Colonic mucosa (tissue), 4 donors: ENCODE measurements at regions not wholly inside any gene's neighbourhood (a gene's known extent, or its start where the extent isn't known, plus 50 kb on each side); places are given as distances from the start of the nearest gene placed in this dataset.

ENCODE experiments used
- DNase-seq: peaks from one replicate; pipeline ENCODE4 v3.0.0-alpha.2; 2020
- H3K27ac ChIP-seq: fragments of 200-600 bp; one replicate; pipeline ENCODE4 v1.8.0; 2021
- H3K27me3 ChIP-seq: fragments of 200-600 bp; one replicate; pipeline ENCODE4 v1.8.0; 2021
- H3K36me3 ChIP-seq: fragments of 200-600 bp; one replicate; pipeline ENCODE4 v1.8.0; 2021
- H3K4me1 ChIP-seq: fragments of 200-600 bp; one replicate; pipeline ENCODE4 v1.8.0; 2021; ENCODE audit warnings: mild to moderate bottlenecking
- H3K4me3 ChIP-seq: fragments of 200-600 bp; one replicate; pipeline ENCODE4 v1.8.0; 2021
- H3K9ac ChIP-seq, 2 donors: one replicate each; pipeline ENCODE4 v1.7.0; 2013; ENCODE audit warnings: control low read depth in 2 of 2, low read depth in 2 of 2, low read length in 2 of 2
- H3K9me3 ChIP-seq: fragments of 200-600 bp; one replicate; pipeline ENCODE4 v1.8.0; 2021
- CTCF ChIP-seq: fragments of 200-600 bp; IDR thresholded peaks from one replicate; pipeline ENCODE4 v1.8.0; 2022; ENCODE audit warnings: antibody characterized with exemption, mild to moderate bottlenecking
- intact Hi-C: fragments of 100-400 bp; cut with DNase I; formaldehyde crosslinking; loops from one replicate; pipeline ENCODE4 v1.14.1; 2022
- donor health status: healthy.
- donor health status: DM: no; HTN: no; CAD: no.
- donor health status: DM: no; HTN: no; CAD: no.

DNA sequence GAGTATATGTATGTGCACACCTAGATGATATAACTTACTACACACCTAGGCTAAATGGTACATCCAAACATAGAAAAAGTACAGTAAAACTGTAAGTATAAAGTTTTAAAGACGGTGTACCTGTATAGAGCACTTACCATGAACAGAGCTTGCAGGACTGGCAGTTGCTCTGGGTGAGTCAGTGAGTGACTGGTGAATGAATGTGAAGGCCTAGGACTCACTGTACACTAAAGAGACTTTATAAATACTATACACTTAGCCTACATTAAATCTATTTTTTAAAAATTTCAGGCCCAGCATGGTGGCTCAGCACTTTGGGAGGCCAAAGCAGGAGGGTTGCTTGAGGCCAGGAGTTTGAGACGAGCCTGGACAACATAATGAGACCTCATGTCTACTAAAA is 195.3 kb downstream of the FZD1 start:
- intact Hi-C loops = no loop called here
- peaks cover 3% of the 10 kb centered on the region for H3K27me3 ChIP-seq
- H3K4me3 ChIP-seq = no peak overlapping the region
- no peaks in the 10 kb centered on the region for H3K9me3 ChIP-seq
- no peak for DNase-seq
- no peak for TF ChIP-seq CTCF
- H3K27ac ChIP-seq = no peak overlapping the region
- no peaks in the 10 kb centered on the region for H3K4me1 ChIP-seq
- no peak overlapping the region for H3K9ac ChIP-seq
- no peaks in the 10 kb centered on the region for H3K36me3 ChIP-seq

- Histone ChIP-seq H3K9ac (no peak overlapping the region), H3K9me3 (no peaks in the 10 kb centered on the region), H3K4me1 (no peaks in the 10 kb centered on the region), H3K4me3 (no peak overlapping the region), H3K36me3 (no peaks in the 10 kb centered on the region), H3K27me3 (peaks cover 3% of the 10 kb centered on the region), H3K27ac (no peak overlapping the region)
- TF ChIP-seq CTCF = no peak
- intact Hi-C loops = no loop called here
- DNase-seq = no peak
Observed at GRCh38 chr7:91462316-91462715, 198.1 kb downstream of the FZD1 start.

GRCh38 chr7:91463330-91463729 is 199.1 kb downstream of the FZD1 start:
- TF ChIP-seq CTCF = no peak
- H3K9ac ChIP-seq = no peak overlapping the region
- H3K27ac ChIP-seq = no peak overlapping the region
- H3K4me1 ChIP-seq = no peaks in the 10 kb centered on the region
- no peaks in the 10 kb centered on the region for H3K9me3 ChIP-seq
- intact Hi-C loops = no loop called here
- H3K27me3 ChIP-seq = peaks cover 3% of the 10 kb centered on the region
- H3K36me3 ChIP-seq = no peaks in the 10 kb centered on the region
- no peak overlapping the region for H3K4me3 ChIP-seq
- DNase-seq = no peak

GRCh38 chr7:91465595-91466061 is 201.4 kb downstream of the FZD1 start:
- H3K4me3 ChIP-seq = no peak overlapping the region
- no peaks in the 10 kb centered on the region for H3K27me3 ChIP-seq
- no peaks in the 10 kb centered on the region for H3K36me3 ChIP-seq
- no peaks in the 10 kb centered on the region for H3K9me3 ChIP-seq
- no peak overlapping the region for H3K9ac ChIP-seq
- DNase-seq = no peak
- intact Hi-C loops = no loop called here
- no peak for TF ChIP-seq CTCF
- no peaks in the 10 kb centered on the region for H3K4me1 ChIP-seq
- H3K27ac ChIP-seq = no peak overlapping the region

- Histone ChIP-seq H3K9ac (no peak overlapping the region), H3K27ac (no peak overlapping the region), H3K27me3 (no peaks in the 10 kb centered on the region), H3K36me3 (no peaks in the 10 kb centered on the region), H3K4me1 (no peaks in the 10 kb centered on the region), H3K4me3 (no peak overlapping the region), H3K9me3 (no peaks in the 10 kb centered on the region)
- no peak for TF ChIP-seq CTCF
- intact Hi-C loops = no loop called here
- no peak for DNase-seq
Observed at GRCh38 chr7:91468256-91468655, 204.0 kb downstream of the FZD1 start.

DNA sequence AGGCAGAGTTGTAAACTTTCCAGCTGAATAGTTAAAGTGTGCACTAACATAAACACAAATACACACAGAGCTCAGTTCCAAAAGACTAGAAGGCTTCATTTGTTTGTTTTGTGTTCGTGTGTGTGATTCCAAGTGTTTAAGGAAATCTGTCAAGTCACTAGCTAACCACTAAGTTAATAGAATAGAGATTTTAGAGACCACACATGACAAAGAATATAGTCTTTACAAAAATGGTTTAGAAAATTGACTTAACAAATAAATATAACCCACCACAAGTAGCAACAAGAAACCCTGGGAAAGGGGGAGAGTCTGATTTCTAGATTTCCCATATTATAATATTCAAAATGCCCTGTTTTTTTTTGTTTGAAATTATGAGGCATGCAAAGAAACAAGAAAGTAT is 209.4 kb downstream of the FZD1 start:
- no peaks in the 10 kb centered on the region for H3K27me3 ChIP-seq
- intact Hi-C loops = no loop called here
- DNase-seq = no peak
- no peak overlapping the region for H3K9ac ChIP-seq
- no peaks in the 10 kb centered on the region for H3K36me3 ChIP-seq
- no peaks in the 10 kb centered on the region for H3K4me1 ChIP-seq
- no peak overlapping the region for H3K4me3 ChIP-seq
- no peak overlapping the region for H3K27ac ChIP-seq
- no peak for TF ChIP-seq CTCF
- no peaks in the 10 kb centered on the region for H3K9me3 ChIP-seq
